GM18907 (cell line): ENCODE measurements at regions not wholly inside any gene's neighbourhood (a gene's known extent, or its start where the extent isn't known, plus 50 kb on each side); places are given as distances from the start of the nearest gene placed in this dataset.
"Not testable (repeated sequence)": the region's sequence is repeated elsewhere in the genome, so short reads cannot be mapped to it uniquely, and the experiment has no call there.

ENCODE experiments used
- ATAC-seq: cut with Tn5 transposase; IDR thresholded peaks from one replicate; pipeline ENCODE4 v1.9.1; 2021; ENCODE audit warnings: mild to moderate bottlenecking, moderate library complexity; ENCODE audit not compliant: unreplicated experiment

DNA sequence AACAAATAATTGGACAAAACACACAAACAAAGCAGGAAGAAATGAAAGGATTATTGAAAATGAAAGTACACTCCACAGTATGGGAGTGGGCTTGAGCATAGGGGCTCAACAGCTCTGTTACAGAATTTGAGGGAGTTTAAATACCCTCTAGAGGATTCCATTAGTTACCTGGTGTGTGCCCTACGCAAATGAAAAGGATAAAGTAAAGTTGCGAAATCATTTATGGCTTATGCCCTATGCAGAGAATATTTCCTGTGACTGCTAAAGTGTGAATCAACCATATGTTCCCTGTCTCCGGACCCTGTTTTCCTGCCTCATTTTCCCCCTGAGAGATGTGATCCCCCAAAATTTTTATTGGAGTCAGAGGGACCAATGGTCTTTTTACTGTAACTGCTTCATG lies 634.6 kb upstream of the CNTNAP2 start:
- ATAC-seq = no peak

DNA sequence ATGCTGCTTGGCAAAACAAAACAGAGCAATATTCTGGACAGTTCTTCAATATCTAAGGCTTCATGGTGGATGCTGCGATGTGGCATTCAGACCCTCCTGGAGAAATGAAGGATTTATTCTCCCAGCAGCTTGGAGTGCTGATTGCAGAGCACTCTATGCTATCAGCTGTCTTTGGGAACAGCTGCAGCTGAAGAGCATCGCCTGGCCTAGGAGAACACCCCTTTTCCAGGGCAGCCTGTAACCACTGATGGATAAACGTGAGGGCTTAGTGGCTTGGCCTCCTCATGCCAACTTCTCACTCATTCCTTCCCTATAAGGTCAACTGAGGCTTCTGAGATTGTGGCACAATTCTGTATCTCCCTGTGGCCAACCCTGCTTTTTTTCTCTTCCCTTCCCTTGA lies 638.1 kb upstream of the CNTNAP2 start:
- ATAC-seq = no peak

DNA sequence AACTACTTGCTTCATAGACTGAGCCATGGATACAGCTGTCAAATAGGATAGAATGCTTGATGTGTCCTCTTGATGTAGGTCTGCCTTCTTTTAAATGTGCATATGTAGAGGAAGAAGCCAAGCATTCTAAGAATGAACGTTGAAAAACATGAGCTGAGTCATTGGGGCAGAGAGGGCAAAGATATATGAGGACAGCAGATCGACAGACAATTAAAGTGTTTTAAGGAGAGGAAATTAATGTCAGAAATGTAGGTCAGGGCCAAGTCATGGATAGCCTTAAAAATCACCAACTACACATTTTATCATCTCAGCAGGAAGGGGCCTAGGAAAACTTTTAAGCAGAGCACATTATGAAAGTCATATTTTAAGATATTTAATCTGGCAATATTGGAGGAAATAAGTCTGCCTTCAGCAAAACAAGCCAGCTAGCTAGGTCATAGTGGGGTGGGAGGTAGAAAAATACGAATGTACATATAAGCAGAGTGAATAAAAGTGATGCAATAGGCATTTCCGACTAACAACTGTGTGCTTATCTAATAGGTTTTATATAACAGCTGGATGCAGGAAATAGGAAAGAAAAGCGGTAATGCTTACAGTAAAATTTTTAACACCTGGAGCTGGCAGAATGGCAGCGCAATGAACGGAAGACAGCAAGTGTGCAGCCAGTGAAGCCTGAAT lies 638.3 kb upstream of the TPK1 start:
- ATAC-seq = no peak

GRCh38 chr7:145471883-145472282 lies 636.0 kb upstream of the TPK1 start:
- no peak for ATAC-seq

- ATAC-seq = no peak
Measured at GRCh38 chr7:145464287-145464686, 628.4 kb upstream of the TPK1 start.

DNA sequence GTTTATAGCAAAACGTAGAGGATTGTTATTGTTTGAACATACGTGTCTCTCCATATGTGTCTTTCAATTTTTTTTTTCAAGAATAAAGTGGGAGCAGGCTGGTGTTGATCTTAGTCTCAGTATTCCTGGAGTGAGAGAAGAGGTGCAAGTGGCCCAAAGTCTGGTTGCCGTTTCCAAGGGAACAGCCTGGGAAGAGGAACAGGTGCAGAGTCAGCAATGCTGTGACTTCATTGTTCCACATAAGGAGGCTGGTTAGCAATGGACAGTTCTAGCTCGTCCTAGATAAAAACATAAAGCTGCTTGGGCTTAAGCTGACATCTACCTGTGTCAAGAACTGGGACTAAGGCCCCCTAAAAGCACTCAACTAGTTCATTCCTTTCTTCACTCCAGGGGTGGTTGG lies 626.6 kb upstream of the TPK1 start:
- no peak for ATAC-seq

DNA sequence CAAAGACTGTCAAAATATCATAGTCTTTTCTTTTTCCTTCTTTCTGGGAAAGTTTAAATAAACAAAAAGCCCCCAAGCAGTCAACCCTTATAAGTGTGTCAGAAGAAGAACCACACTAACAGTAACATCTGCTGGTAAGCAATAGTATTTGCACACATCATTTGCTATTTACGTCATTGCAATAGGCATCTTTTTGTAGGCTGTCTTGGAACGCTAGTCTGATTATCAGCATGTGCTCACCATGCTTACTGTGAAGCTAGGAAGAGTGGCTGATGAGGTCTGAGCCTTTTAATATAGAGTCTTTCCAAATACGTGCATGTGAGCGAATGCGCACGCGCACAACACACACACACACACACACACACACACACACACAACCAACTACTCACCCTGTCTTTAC lies 599.0 kb upstream of the TPK1 start:
- ATAC-seq = no peak

DNA sequence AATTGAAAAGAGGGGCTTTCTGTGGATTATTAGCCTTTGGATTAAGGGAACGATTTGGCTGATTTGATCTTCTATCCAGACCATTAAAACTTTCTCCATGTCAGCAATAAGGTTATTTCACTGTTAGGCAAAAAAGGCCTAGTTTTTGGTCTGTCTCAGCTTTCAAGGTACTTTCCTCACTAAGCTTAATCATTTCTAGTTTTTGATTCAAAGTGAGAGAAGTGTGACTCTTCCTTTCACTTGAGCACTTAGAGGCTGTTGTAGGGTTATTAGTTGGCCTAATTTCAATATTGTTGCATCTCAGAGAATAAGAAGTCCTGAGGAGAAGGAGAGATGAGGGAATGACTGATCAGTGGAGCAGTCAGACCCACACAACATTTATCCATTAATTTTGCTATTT lies 596.0 kb upstream of the TPK1 start:
- ATAC-seq = peak; percentile 73

GRCh38 chr7:145418481-145418880 lies 582.6 kb upstream of the TPK1 start:
- ATAC-seq = not testable (repeated sequence)

- ATAC-seq = no peak
Measured at GRCh38 chr7:145411066-145411465, 575.2 kb upstream of the TPK1 start.

GRCh38 chr7:145398758-145399157 lies 562.9 kb upstream of the TPK1 start:
- ATAC-seq = no peak

- no peak for ATAC-seq
Measured at GRCh38 chr7:145394126-145394525, 558.3 kb upstream of the TPK1 start.

DNA sequence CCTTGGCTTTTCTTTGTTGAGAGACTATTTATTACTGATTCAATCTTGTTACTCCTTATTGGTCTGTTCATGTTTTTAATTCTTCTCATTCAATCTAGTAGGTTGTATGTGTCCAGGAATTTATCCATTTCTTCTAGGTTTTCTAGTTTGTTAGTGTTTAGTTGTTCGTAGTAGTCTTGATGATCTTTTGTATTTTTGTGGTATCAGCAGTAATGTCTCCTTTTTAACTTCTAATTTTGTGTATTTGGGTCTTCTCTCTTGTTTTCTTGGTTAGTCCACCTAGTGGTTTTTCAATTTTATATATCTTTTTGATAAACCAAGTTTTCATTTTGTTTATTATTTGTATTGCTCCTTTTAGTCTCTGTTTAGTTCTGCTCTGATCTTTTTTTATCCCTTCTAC lies 546.9 kb upstream of the TPK1 start:
- no peak for ATAC-seq

- no peak for ATAC-seq
Measured at GRCh38 chr7:145378197-145378596, 542.3 kb upstream of the TPK1 start.

GRCh38 chr7:145360511-145361100 lies 524.8 kb upstream of the TPK1 start:
- no peak for ATAC-seq

DNA sequence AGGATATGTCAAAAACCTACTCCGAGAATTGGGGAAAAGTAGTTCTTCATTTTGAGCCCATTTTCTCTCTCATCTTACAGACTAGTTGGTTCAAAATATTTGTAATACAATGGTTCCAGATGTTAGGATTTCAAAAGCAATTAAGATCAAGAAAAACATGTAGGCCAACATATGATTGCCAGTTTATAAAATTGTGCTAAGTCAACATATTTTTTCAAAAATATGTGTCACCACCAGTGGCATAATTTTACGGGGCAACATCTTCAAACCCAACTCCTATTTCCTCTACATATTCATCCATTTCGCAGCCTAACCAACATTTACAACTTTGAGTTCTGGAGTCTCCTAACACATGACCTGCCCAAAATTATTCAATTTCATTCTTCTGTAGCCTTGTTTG lies 514.5 kb upstream of the TPK1 start:
- no peak for ATAC-seq

DNA sequence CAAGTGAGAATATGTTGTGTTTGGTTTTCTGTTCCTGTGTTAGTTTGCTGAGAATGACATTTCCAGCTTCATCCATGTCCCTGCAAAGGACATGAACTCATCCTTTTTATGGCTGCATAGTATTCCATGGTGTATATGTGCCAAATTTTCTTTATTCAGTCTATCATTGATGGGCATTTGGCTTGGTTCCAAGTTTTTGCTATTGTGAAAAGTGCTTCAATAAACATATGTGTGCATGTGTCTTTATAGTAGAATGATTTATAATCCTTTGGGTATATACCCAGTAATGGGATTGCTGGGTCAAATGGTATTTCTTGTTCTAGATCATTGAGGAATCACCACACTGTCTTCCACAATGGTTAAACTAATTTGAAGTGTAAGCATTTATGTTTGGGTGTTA lies 513.6 kb upstream of the TPK1 start:
- ATAC-seq = not testable (repeated sequence)

DNA sequence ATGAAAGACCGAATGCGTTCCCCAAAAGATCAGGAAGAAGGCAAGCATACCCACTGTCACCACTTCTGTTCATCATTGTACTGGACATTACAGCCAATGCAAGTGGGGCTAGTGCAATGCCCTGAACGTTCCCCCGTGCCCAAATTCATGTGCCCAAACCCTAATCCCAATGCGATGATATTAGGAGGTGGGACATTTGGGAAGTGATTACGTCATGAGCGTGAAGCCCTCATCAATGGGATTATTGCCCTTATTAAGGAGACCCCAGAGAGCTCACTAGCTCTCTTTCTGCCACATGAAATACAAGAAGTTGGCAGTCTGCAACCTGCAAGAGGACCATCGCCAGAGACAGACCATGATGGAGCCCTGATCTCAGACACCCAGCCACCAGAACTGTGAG lies 511.4 kb upstream of the TPK1 start:
- no peak for ATAC-seq

DNA sequence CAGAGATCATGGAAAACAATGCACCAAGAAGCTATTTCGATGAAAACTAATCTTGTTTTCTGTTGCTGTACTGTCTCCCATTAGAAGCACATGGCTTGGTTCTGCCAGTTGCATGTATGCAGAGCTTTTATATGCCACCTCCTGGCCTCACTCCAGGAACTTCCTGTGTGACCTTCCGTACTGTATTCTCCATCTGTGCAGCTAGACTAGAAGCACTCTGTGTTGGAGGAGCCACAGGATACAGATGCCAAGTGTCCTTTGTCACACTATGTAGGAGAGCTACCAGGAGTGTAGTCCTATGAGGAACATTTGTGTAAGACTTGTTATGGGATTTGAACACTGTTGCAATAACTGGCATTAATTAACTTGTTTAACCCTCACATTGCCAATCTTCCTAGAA lies 503.5 kb upstream of the TPK1 start:
- no peak for ATAC-seq

DNA sequence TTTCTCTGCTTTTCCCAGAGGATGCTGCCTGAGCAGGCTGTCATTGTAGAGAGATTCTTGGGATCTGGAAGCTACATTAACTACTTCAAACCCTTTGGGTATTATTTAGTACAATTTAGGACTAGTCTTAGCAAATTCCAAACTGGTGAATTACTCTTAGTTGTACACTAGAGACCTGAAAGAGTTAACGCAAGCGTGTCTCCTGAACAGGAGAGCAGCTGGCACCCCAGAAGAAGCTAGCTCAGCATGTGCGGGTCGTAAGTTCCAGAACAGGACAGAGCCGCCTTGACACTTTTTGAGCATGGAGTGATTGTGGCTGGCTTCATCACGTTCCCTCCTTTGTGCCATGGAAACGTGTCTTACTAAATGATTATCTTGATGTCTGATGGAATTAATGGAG lies 495.7 kb upstream of the TPK1 start:
- no peak for ATAC-seq

DNA sequence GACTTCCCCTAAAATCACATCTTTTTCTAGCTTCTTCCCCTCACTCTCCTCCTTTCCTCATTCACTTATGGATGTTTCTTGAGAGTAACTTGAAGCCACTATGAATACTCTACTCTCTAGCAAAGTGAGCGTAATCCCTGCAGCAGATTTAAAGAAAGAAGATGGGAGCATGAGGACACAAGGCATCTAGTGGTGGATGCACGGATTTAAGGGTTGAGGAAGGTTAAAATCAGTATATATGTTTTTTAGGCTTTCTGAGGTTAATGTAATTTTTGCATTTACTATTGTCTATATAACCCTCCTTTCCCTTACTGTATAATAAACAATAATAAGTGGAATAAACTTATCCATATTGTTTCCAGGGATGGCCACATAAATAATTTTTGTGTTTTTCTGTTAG lies 495.2 kb upstream of the TPK1 start:
- ATAC-seq = no peak

DNA sequence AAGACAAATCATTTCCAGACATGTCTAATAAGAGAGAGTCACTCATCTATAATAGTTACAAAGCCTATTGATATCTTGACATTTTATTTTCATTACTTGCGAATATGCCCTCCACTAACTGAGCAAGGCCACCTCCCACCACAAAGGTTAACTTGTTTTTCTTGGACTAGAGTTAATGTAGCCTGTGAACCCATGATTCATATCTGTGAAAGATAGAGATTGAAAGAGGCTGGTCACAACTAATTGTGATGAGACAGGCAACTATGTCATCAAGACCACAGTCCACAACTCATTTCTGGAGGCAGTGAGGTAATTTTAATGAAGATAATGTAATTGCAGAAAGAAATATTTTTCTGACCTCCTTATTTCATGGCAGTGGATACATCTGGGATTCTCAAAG lies 491.8 kb upstream of the TPK1 start:
- no peak for ATAC-seq

- ATAC-seq = no peak
Measured at GRCh38 chr7:145324081-145324480, 488.2 kb upstream of the TPK1 start.
